Tibial artery (tissue), 4 donors: ENCODE measurements at regions not wholly inside any gene's neighbourhood (a gene's known extent, or its start where the extent isn't known, plus 50 kb on each side); places are given as distances from the start of the nearest gene placed in this dataset.
A peak's percentile ranks its signal among the peaks of the same experiment; 100 is the strongest.

ENCODE experiments used
- DNase-seq, 2 donors: peaks; one replicate each; pipeline ENCODE4 v3.0.0-alpha.2; 2019
- H3K27ac ChIP-seq, 2 donors: fragments of 200-600 bp; sonication (generic) in 1 of 2; 1 replicate in 1 of 2; 2 replicates in 1 of 2; pipeline ENCODE4 v1.5.1; 2018 to 2019; ENCODE audit warnings: mild to moderate bottlenecking in 1 of 2
- H3K27me3 ChIP-seq, 2 donors: fragments of 200-600 bp; sonication (generic) in 1 of 2; one replicate each; pipeline versions ENCODE4 v1.5.1 to v1.6.0; 2016 to 2019
- H3K36me3 ChIP-seq, 3 donors: fragments of 200-600 bp; sonication (generic) in 2 of 3; one replicate each; pipeline ENCODE4 v1.5.1; 2016 to 2019; ENCODE audit warnings: mild to moderate bottlenecking in 2 of 3
- H3K4me1 ChIP-seq, 4 donors: fragments of 200-600 bp; sonication (generic) in 2 of 4; 1 replicate in 3 of 4; 2 replicates in 1 of 4; pipeline ENCODE4 v1.5.1; 2016 to 2019
- H3K4me3 ChIP-seq, 2 donors: fragments of 200-600 bp; sonication (generic) in 1 of 2; 1 replicate in 1 of 2; 2 replicates in 1 of 2; pipeline ENCODE4 v1.5.1; 2018 to 2019; ENCODE audit warnings: mild to moderate bottlenecking in 2 of 2
- H3K9me3 ChIP-seq, 3 donors: fragments of 200-600 bp; sonication (generic) in 1 of 3; one replicate each; pipeline ENCODE4 v1.5.1; 2016 to 2019
- intact Hi-C: fragments of 100-400 bp; cut with DNase I; formaldehyde crosslinking; loops from one replicate; pipeline ENCODE4 v1.15.0; 2023; ENCODE audit warnings: low total_unique reads
- TF ChIP-seq, protein P1 (sequence below), 2 experiments: fragments of 200-600 bp in 1 of 2; fragments of 450-650 bp in 1 of 2; IDR thresholded peaks; one replicate each; pipeline ENCODE4 v1.5.1; 2017 to 2019; ENCODE audit warnings: antibody characterized with exemption in 2 of 2, mild to moderate bottlenecking in 1 of 2, moderate library complexity in 1 of 2

DNA sequence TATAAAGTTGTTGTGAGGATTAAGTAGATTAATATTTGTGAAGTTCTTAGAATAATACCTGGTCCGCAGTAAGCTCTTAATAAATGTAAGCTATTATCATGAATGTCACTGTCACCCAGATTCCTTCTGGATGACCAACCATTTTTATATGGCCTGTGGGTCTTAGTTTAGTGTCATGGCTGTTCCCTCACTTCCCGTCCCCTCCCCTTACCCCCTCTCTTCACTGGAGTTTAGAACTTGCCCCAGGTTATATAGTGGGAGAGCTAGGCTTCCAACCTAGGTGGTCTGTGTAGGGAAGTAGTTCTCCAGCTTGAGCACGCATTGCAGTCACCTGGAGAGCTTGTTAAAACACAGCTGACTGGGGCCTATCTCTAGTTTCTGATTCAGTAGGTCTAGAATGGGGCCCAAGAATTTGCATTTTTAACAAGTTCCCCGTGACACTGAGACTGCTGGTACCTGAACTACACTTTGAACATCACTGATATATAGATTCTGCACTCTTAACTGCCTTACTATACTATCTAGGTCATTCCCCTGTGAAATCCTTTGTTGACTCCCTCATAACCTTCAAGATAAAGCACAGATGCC is 66.9 kb upstream of the PLAC1 start:
- Histone ChIP-seq H3K27me3 (no peaks in the 10 kb centered on the region), H3K4me3 (no peak overlapping the region), H3K4me1 (no peaks in the 10 kb centered on the region), H3K9me3 (peaks cover 0 to 11% (median 0%) of the 10 kb centered on the region in 3 donors), H3K27ac (no peak overlapping the region), H3K36me3 (no peaks in the 10 kb centered on the region)
- DNase-seq, result no peak
- TF ChIP-seq, protein P1, sequence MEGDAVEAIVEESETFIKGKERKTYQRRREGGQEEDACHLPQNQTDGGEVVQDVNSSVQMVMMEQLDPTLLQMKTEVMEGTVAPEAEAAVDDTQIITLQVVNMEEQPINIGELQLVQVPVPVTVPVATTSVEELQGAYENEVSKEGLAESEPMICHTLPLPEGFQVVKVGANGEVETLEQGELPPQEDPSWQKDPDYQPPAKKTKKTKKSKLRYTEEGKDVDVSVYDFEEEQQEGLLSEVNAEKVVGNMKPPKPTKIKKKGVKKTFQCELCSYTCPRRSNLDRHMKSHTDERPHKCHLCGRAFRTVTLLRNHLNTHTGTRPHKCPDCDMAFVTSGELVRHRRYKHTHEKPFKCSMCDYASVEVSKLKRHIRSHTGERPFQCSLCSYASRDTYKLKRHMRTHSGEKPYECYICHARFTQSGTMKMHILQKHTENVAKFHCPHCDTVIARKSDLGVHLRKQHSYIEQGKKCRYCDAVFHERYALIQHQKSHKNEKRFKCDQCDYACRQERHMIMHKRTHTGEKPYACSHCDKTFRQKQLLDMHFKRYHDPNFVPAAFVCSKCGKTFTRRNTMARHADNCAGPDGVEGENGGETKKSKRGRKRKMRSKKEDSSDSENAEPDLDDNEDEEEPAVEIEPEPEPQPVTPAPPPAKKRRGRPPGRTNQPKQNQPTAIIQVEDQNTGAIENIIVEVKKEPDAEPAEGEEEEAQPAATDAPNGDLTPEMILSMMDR (IDR thresholded peaks at IDR 0.05), result no peak
- intact Hi-C loops, result no loop called here

DNA sequence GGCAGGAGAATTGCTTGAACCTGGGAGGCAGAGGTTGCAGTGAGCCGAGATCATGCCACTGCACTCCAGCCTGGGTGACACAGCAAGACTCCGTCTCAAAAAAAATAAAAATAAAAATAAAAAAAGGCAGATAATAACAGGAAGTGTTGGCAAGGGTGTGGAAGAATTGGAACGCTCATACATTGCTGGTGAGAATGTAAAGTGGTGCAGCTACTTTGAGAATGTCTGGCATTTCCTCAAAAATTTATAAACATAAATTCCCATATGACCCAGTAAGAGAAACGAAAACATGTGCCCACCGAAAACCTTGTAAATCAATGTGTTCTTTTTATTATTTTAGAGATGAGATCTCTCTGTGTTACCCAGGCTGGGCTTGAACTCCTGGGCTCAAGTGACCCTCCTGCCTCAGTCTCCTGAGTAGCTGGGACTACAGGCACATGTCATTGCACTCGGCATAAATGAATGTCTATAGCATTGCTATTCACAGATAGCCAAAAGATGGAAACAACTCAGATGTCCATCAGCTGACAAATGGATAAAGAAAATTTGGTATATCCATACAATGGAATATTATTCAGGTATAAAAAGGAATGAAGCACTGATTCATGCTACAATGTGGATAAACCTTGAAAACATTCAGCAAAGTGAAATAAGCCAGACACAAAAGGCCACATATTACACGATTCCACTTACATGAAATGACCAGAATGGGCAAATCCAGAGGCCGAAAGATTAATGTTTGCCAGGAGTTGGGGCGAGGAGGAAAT is 63.7 kb upstream of the PLAC1 start:
- Histone ChIP-seq H3K9me3 (peaks cover 0 to 11% (median 0%) of the 10 kb centered on the region in 3 donors), H3K36me3 (no peaks in the 10 kb centered on the region), H3K27me3 (no peaks in the 10 kb centered on the region), H3K27ac (no peak overlapping the region), H3K4me1 (peaks cover 0 to 4% (median 0%) of the 10 kb centered on the region in 4 donors), H3K4me3 (no peak overlapping the region)
- intact Hi-C loops, result no loop called here
- TF ChIP-seq, protein P1 (IDR thresholded peaks at IDR 0.05), result no peak
- no peak for DNase-seq

DNA sequence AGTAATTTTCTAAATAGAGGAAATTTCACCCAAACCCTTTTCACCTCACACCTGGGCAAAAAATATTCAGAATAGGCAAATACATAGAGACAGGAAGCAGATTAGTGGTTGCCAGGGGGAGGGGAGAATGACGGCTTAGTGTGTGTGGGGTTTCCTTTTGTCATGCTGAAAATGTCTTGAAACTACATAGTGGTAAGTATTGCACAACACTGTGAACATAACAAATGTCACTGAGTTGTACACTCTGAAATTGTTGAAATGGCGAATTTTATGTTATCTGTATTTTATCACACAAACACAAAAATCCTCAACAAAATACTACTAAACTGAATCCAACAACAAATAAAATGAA is 60.7 kb upstream of the PLAC1 start:
- Histone ChIP-seq H3K27ac (no peak overlapping the region), H3K4me1 (peaks cover 0 to 4% (median 0%) of the 10 kb centered on the region in 4 donors), H3K36me3 (no peaks in the 10 kb centered on the region), H3K9me3 (peaks cover 0 to 11% (median 0%) of the 10 kb centered on the region in 3 donors), H3K4me3 (no peak overlapping the region), H3K27me3 (no peaks in the 10 kb centered on the region)
- no peak for DNase-seq
- TF ChIP-seq, protein P1 (IDR thresholded peaks at IDR 0.05), result no peak
- intact Hi-C loops, result no loop called here

DNA sequence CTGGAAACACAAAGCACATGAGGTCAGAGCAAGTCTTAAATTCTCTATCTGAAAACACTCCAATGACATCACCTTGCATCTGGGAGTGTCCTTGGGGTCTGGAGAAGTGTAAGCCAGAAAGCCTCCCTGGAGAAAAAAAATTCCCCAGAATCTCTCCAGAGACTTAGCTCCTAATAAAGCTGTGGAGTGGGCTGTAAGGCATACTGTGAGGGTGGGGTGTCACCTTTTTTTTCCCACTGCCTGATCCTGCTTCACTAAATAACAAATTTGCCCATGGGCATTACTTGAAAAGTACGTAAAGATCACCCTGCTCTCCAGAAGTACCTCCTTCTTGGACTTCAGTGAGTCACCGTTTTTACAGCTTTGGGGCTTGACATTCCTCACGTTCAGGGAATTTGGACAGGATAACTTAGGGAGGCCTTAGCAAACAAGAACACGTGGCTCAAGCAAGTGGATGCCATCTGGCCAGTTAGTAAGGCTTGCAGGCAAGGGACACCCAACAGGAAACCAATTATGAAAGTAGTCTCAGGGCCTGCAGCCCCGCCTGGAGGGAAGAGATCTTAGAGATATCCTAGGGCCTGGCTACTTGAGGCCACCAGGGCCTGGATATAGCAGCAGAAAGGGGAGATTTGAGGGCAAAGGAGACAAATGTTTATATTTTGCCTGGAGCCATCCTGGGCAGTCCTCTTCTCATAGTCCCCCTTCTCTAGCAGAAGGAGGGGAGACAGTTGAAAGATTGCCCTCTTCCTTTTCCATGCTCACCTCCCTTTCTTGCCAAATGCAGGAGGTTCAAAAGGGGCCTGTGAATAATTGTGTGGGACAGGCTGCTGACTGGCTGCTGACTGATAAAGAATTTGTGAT is 60.1 kb upstream of the PLAC1 start:
- Histone ChIP-seq H3K27me3 (no peaks in the 10 kb centered on the region), H3K9me3 (peaks cover 0 to 11% (median 0%) of the 10 kb centered on the region in 3 donors), H3K4me1 (peaks cover 0 to 4% (median 0%) of the 10 kb centered on the region in 4 donors), H3K4me3 (no peak overlapping the region), H3K36me3 (no peaks in the 10 kb centered on the region), H3K27ac (no peak overlapping the region)
- TF ChIP-seq, protein P1 (IDR thresholded peaks at IDR 0.05), result no peak
- intact Hi-C loops, result no loop called here
- DNase-seq, result peak in 1 of 2 donors; percentile 42

DNA sequence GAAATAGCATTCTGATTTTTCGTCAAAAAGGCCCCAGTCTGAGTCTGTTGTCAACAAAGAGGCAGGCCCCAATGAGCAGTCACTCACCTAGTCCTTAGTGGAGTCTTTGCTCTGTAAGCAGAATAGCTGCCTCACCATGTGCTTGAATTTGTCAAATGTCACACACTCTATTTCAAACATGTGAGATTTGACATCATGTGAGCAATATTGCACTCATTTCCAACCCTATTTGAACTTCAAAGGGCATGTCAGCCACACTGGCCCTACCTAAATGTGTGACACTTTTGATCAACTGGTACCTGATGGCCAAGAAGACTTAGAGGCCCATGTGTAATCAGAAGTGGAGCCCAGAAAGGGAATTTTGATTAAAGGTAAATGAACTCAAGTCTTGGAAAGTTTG is 59.4 kb upstream of the PLAC1 start:
- intact Hi-C loops, result no loop called here
- Histone ChIP-seq H3K9me3 (peaks cover 0 to 11% (median 0%) of the 10 kb centered on the region in 3 donors), H3K4me3 (no peak overlapping the region), H3K36me3 (no peaks in the 10 kb centered on the region), H3K4me1 (peaks cover 0 to 4% (median 0%) of the 10 kb centered on the region in 4 donors), H3K27ac (no peak overlapping the region), H3K27me3 (no peaks in the 10 kb centered on the region)
- no peak for DNase-seq
- TF ChIP-seq, protein P1 (IDR thresholded peaks at IDR 0.05), result no peak
